ENCODE measurements at regions not wholly inside any gene's neighbourhood (a gene's known extent, or its start where the extent isn't known, plus 50 kb on each side); places are given as distances from the start of the nearest gene placed in this dataset.
A peak's percentile ranks its signal among the peaks of the same experiment; 100 is the strongest.

- intact Hi-C loops (cut with micrococcal nuclease): loop anchor here (10.0 kb wide), 1 partner anchor 264 kb away; no protein-coding TSS in a partner anchor
- DNase-seq: peak; percentile 43
- no peaks in the 10 kb centered on the region for H3K36me3 Mint-ChIP-seq (ENCODE audit: low read depth)
These were observed 93.1 kb upstream of the HIVEP1 start for GRCh38 chr6:11918739-11919605.

GRCh38 chr6:11917951-11918738 is 94.0 kb upstream of the HIVEP1 start:
- Mint-ChIP-seq H3K4me3 (no peak overlapping the region), H3K27me3 (no peaks in the 10 kb centered on the region), H3K9me3 (no peaks in the 10 kb centered on the region), H3K27ac (no peak overlapping the region), H3K4me1 (peaks cover 4% of the 10 kb centered on the region), H3K36me3 (ENCODE audit: low read depth) (no peaks in the 10 kb centered on the region)
- intact Hi-C loops (cut with micrococcal nuclease): loop anchor here (10.0 kb wide), 1 partner anchor 263 kb away; no protein-coding TSS in a partner anchor
- DNase-seq: peak; percentile 47

More at GRCh38 chr6:11918739-11919605, 93.1 kb upstream of the HIVEP1 start:
- Mint-ChIP-seq H3K4me3 (no peak overlapping the region), H3K4me1 (no peaks in the 10 kb centered on the region), H3K27me3 (no peaks in the 10 kb centered on the region), H3K27ac (no peak overlapping the region), H3K9me3 (no peaks in the 10 kb centered on the region)

GRCh38 chr6:11912420-11912819 is 99.7 kb upstream of the HIVEP1 start:
- no peak for DNase-seq
- peaks cover 9% of the 10 kb centered on the region for H3K4me1 Mint-ChIP-seq
- intact Hi-C loops (cut with micrococcal nuclease): loop anchor here (5.0 to 10.0 kb wide), 2 partner anchors 200 to 258 kb away; no protein-coding TSS in a partner anchor

GRCh38 chr6:11911538-11911937 is 100.6 kb upstream of the HIVEP1 start:
- DNase-seq: peak; percentile 43
- intact Hi-C loops (cut with micrococcal nuclease): loop anchor here (5.0 to 10.0 kb wide), 2 partner anchors 199 to 257 kb away; no protein-coding TSS in a partner anchor
- Mint-ChIP-seq H3K4me3 (no peak overlapping the region), H3K4me1 (peaks cover 9% of the 10 kb centered on the region), H3K36me3 (ENCODE audit: low read depth) (no peaks in the 10 kb centered on the region), H3K27ac (no peak overlapping the region), H3K27me3 (no peaks in the 10 kb centered on the region), H3K9me3 (peaks cover 3% of the 10 kb centered on the region)

More at GRCh38 chr6:11912420-11912819, 99.7 kb upstream of the HIVEP1 start:
- Mint-ChIP-seq H3K27ac (no peak overlapping the region), H3K27me3 (no peaks in the 10 kb centered on the region), H3K36me3 (ENCODE audit: low read depth) (no peaks in the 10 kb centered on the region), H3K4me3 (no peak overlapping the region), H3K9me3 (peaks cover 3% of the 10 kb centered on the region)

- no peaks in the 10 kb centered on the region for H3K36me3 Mint-ChIP-seq (ENCODE audit: low read depth)
- intact Hi-C loops (cut with micrococcal nuclease): loop anchor here (5.0 to 10.0 kb wide), 2 partner anchors 197 to 255 kb away; no protein-coding TSS in a partner anchor
These were observed 102.4 kb upstream of the HIVEP1 start for GRCh38 chr6:11909696-11910132.

GRCh38 chr6:11908436-11909105 is 103.5 kb upstream of the HIVEP1 start:
- DNase-seq: peak; percentile 25

More at GRCh38 chr6:11909696-11910132, 102.4 kb upstream of the HIVEP1 start:
- DNase-seq: no peak
- peaks cover 3% of the 10 kb centered on the region for H3K9me3 Mint-ChIP-seq
- H3K27me3 Mint-ChIP-seq: peaks cover 5% of the 10 kb centered on the region
- no peak overlapping the region for H3K27ac Mint-ChIP-seq
- peaks cover 9% of the 10 kb centered on the region for H3K4me1 Mint-ChIP-seq
- no peak overlapping the region for H3K4me3 Mint-ChIP-seq

GRCh38 chr6:11903645-11904044 is 108.5 kb upstream of the HIVEP1 start:
- H3K36me3 Mint-ChIP-seq (ENCODE audit: low read depth): no peaks in the 10 kb centered on the region
- H3K27ac Mint-ChIP-seq: no peak overlapping the region
- H3K4me1 Mint-ChIP-seq: peaks cover 19% of the 10 kb centered on the region
- intact Hi-C loops (cut with micrococcal nuclease): no loop called here
- H3K4me3 Mint-ChIP-seq: no peak overlapping the region
- no peak for DNase-seq
- no peaks in the 10 kb centered on the region for H3K9me3 Mint-ChIP-seq
- peaks cover 10% of the 10 kb centered on the region for H3K27me3 Mint-ChIP-seq

More at GRCh38 chr6:11908436-11909105, 103.5 kb upstream of the HIVEP1 start:
- Mint-ChIP-seq H3K9me3 (peaks cover 3% of the 10 kb centered on the region), H3K27ac (no peak overlapping the region), H3K4me1 (peaks cover 8% of the 10 kb centered on the region), H3K36me3 (ENCODE audit: low read depth) (no peaks in the 10 kb centered on the region), H3K4me3 (no peak overlapping the region), H3K27me3 (peaks cover 5% of the 10 kb centered on the region)
- intact Hi-C loops (cut with micrococcal nuclease): no loop called here

GRCh38 chr6:11902527-11902926 is 109.6 kb upstream of the HIVEP1 start:
- H3K4me1 Mint-ChIP-seq: peaks cover 19% of the 10 kb centered on the region
- H3K27ac Mint-ChIP-seq: no peak overlapping the region
- H3K9me3 Mint-ChIP-seq: peaks cover 3% of the 10 kb centered on the region
- intact Hi-C loops (cut with micrococcal nuclease): no loop called here
- H3K36me3 Mint-ChIP-seq (ENCODE audit: low read depth): no peaks in the 10 kb centered on the region
- DNase-seq: no peak
- peaks cover 14% of the 10 kb centered on the region for H3K27me3 Mint-ChIP-seq
- no peak overlapping the region for H3K4me3 Mint-ChIP-seq

- peak overlapping the region; percentile 25 for H3K4me3 Mint-ChIP-seq
- no peaks in the 10 kb centered on the region for H3K36me3 Mint-ChIP-seq (ENCODE audit: low read depth)
- peaks cover 14% of the 10 kb centered on the region for H3K27me3 Mint-ChIP-seq
- H3K4me1 Mint-ChIP-seq: peaks cover 19% of the 10 kb centered on the region
- DNase-seq: no peak
- H3K27ac Mint-ChIP-seq: no peak overlapping the region
- H3K9me3 Mint-ChIP-seq: peaks cover 3% of the 10 kb centered on the region
- intact Hi-C loops (cut with micrococcal nuclease): no loop called here
These were observed 111.2 kb upstream of the HIVEP1 start for GRCh38 chr6:11900662-11901598.

GRCh38 chr6:11899645-11900044 is 112.5 kb upstream of the HIVEP1 start:
- Mint-ChIP-seq H3K27me3 (peaks cover 9% of the 10 kb centered on the region), H3K9me3 (peaks cover 3% of the 10 kb centered on the region), H3K36me3 (ENCODE audit: low read depth) (no peaks in the 10 kb centered on the region), H3K4me3 (no peak overlapping the region), H3K27ac (no peak overlapping the region), H3K4me1 (peaks cover 19% of the 10 kb centered on the region)
- intact Hi-C loops (cut with micrococcal nuclease): no loop called here
- DNase-seq: no peak

GRCh38 chr6:11894212-11894611 is 115.6 kb upstream of the ADTRP start:
- Mint-ChIP-seq H3K27me3 (peaks cover 7% of the 10 kb centered on the region), H3K4me3 (no peak overlapping the region), H3K4me1 (no peaks in the 10 kb centered on the region), H3K36me3 (ENCODE audit: low read depth) (no peaks in the 10 kb centered on the region), H3K27ac (no peak overlapping the region), H3K9me3 (peaks cover 3% of the 10 kb centered on the region)
- peak; percentile 27 for DNase-seq
- intact Hi-C loops (cut with micrococcal nuclease): no loop called here

GRCh38 chr6:11891547-11891946 is 112.9 kb upstream of the ADTRP start:
- intact Hi-C loops (cut with micrococcal nuclease): no loop called here
- H3K27ac Mint-ChIP-seq: no peak overlapping the region
- H3K36me3 Mint-ChIP-seq (ENCODE audit: low read depth): no peaks in the 10 kb centered on the region
- no peak overlapping the region for H3K4me3 Mint-ChIP-seq
- no peaks in the 10 kb centered on the region for H3K9me3 Mint-ChIP-seq
- peaks cover 2% of the 10 kb centered on the region for H3K4me1 Mint-ChIP-seq
- H3K27me3 Mint-ChIP-seq: peaks cover 3% of the 10 kb centered on the region
- DNase-seq: no peak
